ENCODE measurements at regions not wholly inside any gene's neighbourhood (a gene's known extent, or its start where the extent isn't known, plus 50 kb on each side); places are given as distances from the start of the nearest gene placed in this dataset.

DNA sequence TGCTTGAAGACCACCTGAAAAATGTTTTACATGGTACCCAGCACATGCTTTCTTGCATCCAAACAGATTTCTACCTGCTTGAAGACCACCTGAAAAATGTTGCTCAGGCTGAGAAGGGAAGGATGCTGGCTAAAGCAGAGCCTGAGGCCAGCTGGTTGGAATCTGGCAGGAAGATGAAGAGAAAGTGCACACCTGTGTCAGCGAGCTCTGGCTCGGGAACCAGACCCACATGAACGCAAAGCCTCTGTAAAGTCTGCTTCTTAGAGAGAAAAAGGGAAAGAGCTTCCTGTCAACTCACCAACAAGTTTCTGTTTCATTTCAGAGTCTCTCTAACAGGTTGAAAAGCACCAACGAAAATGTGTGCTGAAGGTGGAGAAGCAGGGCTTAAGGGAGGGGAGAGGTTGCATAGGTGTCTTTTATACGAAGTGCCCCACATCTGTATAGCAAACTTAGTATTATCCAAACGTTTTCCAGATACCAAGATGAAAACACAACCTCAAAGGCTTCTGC, 226.0 kb downstream of the TOX3 start:
- TF ChIP-seq REST (IDR thresholded peaks at IDR 0.05; ENCODE audit: low read depth) (no peak), FOXM1 (IDR thresholded peaks at IDR 0.05; ENCODE audit: borderline replicate concordance, low read depth) (no peak), YY1 (IDR thresholded peaks at IDR 0.05; ENCODE audit: low read depth) (no peak), CEBPB (IDR thresholded peaks at IDR 0.05) (no peak), NFIC (IDR thresholded peaks at IDR 0.05) (no peak), CREB1 (IDR thresholded peaks at IDR 0.05; ENCODE audit: low read depth) (no peak)
